Inferior parietal cortex (tissue), 1 donor: ENCODE measurements at regions not wholly inside any gene's neighbourhood (a gene's known extent, or its start where the extent isn't known, plus 50 kb on each side); places are given as distances from the start of the nearest gene placed in this dataset.

Experiments
- DNase-seq: peaks from one replicate; pipeline ENCODE4 v3.0.0-alpha.2; 2016; ENCODE audit errors: extremely low spot score

DNA sequence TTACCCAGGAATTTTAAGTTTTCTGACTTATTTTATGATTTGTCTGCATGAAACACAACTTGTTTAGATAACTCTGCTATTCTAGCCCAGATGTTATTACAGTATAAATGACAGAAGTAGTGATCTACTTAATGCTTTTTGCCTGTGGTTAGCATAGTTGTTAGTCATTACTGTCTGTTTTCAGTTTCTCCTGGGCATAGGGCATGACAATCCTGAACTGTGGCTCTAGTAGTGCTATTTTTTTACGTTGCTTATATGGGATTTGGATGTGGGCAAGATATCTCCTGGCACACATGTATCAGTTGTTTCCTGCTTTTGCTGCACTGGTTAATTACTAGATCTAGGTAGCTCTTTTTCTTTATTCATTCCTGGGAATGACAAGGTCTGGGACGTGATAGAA lies 1005.8 kb downstream of the PCDH18 start:
- DNase-seq: no peak

- DNase-seq: no peak
Observed at GRCh38 chr4:136524039-136524438, 1008.3 kb downstream of the PCDH18 start.

DNA sequence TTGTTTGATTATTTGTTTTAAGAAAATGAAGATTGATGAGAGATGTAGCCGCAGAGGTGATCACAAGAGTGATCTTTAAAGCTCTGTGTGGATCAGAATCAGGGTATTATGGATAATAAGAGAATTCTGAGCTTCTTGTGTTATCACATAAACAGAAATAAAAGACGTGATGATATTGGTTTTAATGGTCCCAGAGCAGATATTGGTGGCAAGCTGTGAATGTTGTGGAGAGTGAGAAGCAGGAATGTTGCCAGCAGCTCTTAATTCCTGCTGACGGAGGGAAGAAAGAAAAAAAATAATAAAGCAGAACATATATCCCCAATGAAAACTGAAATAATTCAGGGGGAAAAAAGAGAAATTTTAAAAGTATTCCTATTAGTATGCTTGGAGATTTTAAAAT lies 1015.9 kb downstream of the PCDH18 start:
- no peak for DNase-seq

- no peak for DNase-seq
Observed at GRCh38 chr4:136505020-136505419, 1027.3 kb downstream of the PCDH18 start.

GRCh38 chr4:136495851-136496250 lies 1036.4 kb downstream of the PCDH18 start:
- DNase-seq: no peak

GRCh38 chr4:136495076-136495475 lies 1037.2 kb downstream of the PCDH18 start:
- peak; percentile 15 for DNase-seq

GRCh38 chr4:136489101-136489500 lies 1043.2 kb downstream of the PCDH18 start:
- DNase-seq: no peak

DNA sequence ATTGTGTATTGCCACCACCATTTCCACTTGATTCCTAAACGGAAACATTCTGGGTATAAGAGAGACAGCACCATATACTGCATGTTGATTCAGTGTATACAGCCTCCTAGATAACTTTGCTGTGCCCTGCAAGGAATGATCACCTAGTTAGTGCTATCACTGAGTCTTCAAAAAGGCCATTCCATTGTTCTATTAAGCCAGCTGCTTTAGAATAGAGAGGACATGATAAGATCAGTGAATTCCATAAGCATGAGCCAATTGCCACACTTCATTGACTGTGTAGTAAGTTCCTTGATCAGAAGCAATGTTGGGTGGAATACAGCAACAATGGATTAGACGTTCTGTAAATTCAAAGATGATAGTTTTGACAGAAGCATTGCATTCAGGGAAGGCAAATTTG lies 1047.3 kb downstream of the PCDH18 start:
- DNase-seq: no peak

DNA sequence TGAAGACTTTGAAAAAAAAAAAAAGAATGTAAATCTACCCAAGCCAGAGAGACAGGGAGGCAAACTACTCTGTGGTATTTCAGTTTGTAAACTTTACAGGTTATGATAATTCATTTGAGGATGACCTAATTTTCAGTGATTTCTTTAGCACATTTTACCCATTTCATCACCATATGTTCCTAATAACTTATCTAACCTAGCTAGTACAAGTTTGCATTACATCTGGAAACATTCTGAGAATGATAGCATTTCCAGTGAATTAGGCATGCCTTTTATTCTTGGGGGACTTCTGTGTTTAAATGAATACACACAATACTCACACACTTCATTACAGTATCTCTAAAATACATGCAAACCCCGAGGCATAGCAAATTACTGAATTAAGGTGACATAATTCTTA lies 1055.5 kb downstream of the PCDH18 start:
- no peak for DNase-seq

- DNase-seq: no peak
Observed at GRCh38 chr4:136471051-136471450, 1061.2 kb downstream of the PCDH18 start.

- DNase-seq: no peak
Observed at GRCh38 chr4:136465691-136466090, 1066.6 kb downstream of the PCDH18 start.

GRCh38 chr4:136463941-136464340 lies 1068.4 kb downstream of the PCDH18 start:
- no peak for DNase-seq

DNA sequence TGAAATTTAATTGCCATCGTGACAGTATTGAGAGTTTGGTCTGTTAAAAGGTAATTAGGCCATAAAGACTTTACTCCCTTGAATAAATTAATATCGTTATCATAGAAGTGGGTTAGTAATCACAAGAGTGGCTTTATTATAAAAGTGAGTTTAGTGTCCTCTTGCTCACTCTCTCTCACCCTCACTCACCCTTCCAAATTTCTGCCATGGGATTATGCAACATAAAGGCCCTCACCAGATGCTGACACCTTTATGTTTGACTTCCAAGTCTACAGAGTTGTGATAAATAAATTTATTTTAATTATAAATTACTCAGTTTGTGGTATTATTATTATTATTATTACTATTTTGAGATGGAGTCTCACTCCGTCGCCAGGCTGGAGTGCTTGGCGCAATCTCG lies 1070.8 kb downstream of the PCDH18 start:
- no peak for DNase-seq

GRCh38 chr4:136458326-136458725 lies 1074.0 kb downstream of the PCDH18 start:
- DNase-seq: no peak

GRCh38 chr4:136457577-136457976 lies 1074.7 kb downstream of the PCDH18 start:
- DNase-seq: no peak

- no peak for DNase-seq
Observed at GRCh38 chr4:136457004-136457403, 1075.3 kb downstream of the PCDH18 start.

DNA sequence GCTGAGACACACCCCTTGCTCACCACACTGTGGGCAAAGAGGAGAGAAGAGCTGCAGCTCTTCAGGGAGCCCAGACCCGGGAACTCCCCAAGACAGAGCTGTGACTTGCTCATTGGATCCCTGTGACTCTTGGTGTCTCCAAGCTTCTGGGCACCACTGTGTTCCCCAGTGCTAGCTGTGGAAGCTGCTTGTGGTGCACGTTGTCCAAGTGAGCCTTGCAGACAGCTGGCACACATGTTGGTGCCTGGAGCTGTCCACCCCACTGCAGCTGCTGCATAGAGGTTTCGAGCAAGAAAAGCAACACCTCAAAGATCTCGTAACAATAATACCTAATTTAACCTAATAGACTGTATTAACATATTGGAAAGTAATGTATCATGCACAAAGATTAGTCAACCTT lies 1089.3 kb downstream of the PCDH18 start:
- DNase-seq: no peak

- DNase-seq: no peak
Observed at GRCh38 chr4:136442447-136442846, 1089.8 kb downstream of the PCDH18 start.

DNA sequence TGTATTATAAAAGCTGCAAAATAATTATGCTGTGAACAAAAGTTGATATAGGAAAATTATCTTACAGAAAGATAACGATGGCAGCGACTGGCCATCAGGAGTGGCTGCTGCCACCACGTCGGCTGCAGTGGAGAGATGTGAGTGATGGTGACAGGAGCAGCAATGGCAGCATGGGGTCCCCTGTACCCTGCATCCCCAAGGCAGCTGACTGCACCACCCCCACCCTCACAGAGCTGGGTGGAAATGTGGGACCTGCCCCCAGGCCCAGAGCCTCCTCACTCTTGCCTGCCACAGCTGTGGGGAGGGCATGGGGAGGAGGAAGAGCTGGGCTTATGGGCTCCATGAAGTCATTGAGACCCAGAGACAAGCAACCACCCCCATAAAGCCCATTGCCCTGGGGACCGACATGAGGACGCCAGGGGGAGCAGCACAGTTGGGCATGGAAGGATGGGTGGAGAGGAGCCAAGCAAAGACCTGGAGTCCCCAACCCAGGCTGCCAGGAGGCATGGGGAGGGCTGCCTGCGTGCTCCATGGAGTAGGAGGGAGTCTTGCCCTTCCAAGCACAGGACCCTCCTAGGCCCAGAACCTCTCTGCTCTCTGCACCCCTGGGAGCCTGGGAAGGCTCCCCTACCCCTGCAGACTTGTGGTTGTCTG lies 1090.5 kb downstream of the PCDH18 start:
- DNase-seq: no peak

- no peak for DNase-seq
Observed at GRCh38 chr4:136438645-136439044, 1093.6 kb downstream of the PCDH18 start.

DNA sequence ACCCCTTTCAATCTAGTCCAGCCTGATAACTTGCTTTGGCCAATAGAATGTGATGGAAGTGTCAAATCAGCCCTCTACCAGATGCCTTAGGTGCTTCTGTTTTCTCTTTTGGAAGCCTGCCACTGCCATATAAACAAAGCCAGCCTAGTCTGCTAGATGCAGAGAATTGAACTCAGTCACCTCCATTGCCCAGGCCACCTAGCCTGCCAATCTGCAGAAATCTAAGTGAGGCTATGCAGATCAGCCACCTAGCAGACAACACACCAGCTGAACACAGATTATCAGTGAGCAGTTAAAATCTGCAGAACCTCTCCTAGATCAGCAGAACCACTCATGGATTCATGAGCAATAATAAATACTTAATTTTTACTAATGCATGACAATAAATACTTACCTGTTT lies 1108.2 kb downstream of the PCDH18 start:
- no peak for DNase-seq

DNA sequence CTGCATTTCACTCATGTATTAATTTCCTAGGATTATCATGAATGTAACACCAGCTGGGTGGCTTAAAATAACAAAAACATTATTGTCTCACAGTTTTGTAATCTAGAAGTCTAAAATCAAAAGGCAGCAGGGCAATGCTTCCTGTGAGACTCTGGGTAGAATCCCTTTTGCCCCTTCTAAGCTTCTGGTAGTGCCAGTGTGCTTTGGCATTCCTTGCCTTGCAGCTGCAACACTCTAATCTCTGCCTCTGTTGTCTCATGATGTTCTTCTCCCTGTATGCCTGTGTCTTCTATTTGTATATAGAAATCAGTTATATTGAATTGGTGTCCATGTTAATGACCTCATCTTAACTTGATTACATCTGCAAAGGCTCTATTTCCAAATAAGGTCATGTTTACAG lies 1117.3 kb downstream of the PCDH18 start:
- no peak for DNase-seq

GRCh38 chr4:136412708-136413107 lies 1119.6 kb downstream of the PCDH18 start:
- no peak for DNase-seq

DNA sequence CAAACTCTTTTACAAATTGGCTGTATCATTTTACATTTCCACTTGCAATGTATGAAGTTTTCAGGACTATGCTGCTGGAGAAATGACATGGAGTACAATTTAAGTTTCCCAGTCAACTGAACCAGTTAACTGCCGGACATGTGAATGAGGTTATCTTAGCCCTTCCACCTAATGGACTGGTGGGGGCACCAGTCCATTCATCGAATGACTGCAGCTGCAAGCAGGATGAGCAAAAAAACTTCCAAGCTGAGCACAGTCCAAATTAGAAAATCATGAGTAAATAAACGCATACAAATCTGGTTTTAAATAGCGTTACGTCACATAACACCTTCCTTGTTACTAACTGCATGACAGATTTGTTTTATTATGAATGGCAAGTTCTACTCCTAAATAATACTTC lies 1131.5 kb downstream of the PCDH18 start:
- DNase-seq: no peak
